GM12878 (cell line): ENCODE measurements at regions not wholly inside any gene's neighbourhood (a gene's known extent, or its start where the extent isn't known, plus 50 kb on each side); places are given as distances from the start of the nearest gene placed in this dataset.

ENCODE experiments used
- ATAC-seq: fragments of 200-7000 bp; cut with Tn5 transposase; 3 replicates; pipeline ENCODE4 v1.9.1; 2020; ENCODE audit warnings: mild to moderate bottlenecking, moderate library complexity
- BruUV-seq: library from RNA; stranded (reverse); fragments of 400-500 nt; replicated peaks from 2 replicates; lab custom pipeline; 2021; lab: Mats Ljungman, UMichigan
- CTCF ChIA-PET: fragments of 300-600 bp; sonication (Branson Sonifier 250); formaldehyde crosslinking; extraction: SDS; loops from one replicate; lab custom pipeline; 2021; ENCODE audit warnings: inconsistent platforms; lab: Yijun Ruan, JAX
- POLR2A ChIA-PET: fragments of 350-600 bp; formaldehyde crosslinking; extraction: SDS; loops from one replicate; lab custom pipeline; 2021; ENCODE audit warnings: inconsistent platforms; lab: Charles Lee
- RAD21 ChIA-PET: fragments of 300-600 bp; sonication (Branson Sonifier 250); formaldehyde crosslinking; loops from one replicate; lab custom pipeline; 2023; ENCODE audit warnings: antibody characterized with exemption; ENCODE audit not compliant: unreplicated experiment; lab: Charles Lee
- SMC1A ChIA-PET: fragments of 300-600 bp; sonication (Branson Sonifier 250); formaldehyde crosslinking; loops from one replicate; lab custom pipeline; 2023; ENCODE audit not compliant: unreplicated experiment, uncharacterized antibody; lab: Charles Lee
- DNase-seq: peaks from one replicate; pipeline ENCODE4 v3.0.0-alpha.2; 2011; ENCODE audit warnings: low read depth, low spot score
- FAIRE-seq: peaks from 3 replicates; lab custom pipeline; 2011; peaks lifted over from hg19 to GRCh38; lab: Jason Lieb, UNC
- H2AFZ ChIP-seq: 2 replicates; pipeline ENCODE4 v1.6.0; 2011; ENCODE audit warnings: low read depth, low read length, control low read depth; ENCODE audit not compliant: control insufficient read depth
- H3K27ac ChIP-seq: 2 replicates; pipeline ENCODE4 v1.5.1; 2011; ENCODE audit warnings: control low read depth; ENCODE audit not compliant: control insufficient read depth, insufficient read depth
- H3K27me3 ChIP-seq, 2 experiments: replicated peaks in 1 of 2; 2 replicates each; pipeline versions ENCODE4 v1.6.0 to v1.6.1; 2011; ENCODE audit warnings: low read length in 1 of 2; ENCODE audit not compliant: control insufficient read depth in 2 of 2, insufficient read depth in 2 of 2
- H3K36me3 ChIP-seq, 2 experiments: 2 replicates each; pipeline ENCODE4 v1.5.1; 2011; ENCODE audit warnings: low read length in 1 of 2; ENCODE audit not compliant: control insufficient read depth in 2 of 2, insufficient read depth in 2 of 2
- H3K4me1 ChIP-seq: 2 replicates; pipeline ENCODE4 v1.6.1; 2011; ENCODE audit warnings: mild to moderate bottlenecking, low read length, moderate library complexity, mixed read lengths; ENCODE audit not compliant: control insufficient read depth, insufficient read depth
- H3K4me2 ChIP-seq: 2 replicates; pipeline ENCODE4 v1.6.0; 2011; ENCODE audit warnings: control low read depth; ENCODE audit not compliant: control insufficient read depth, insufficient read depth
- H3K4me3 ChIP-seq: fragments of 200-600 bp; sonication (generic); 2 replicates; pipeline ENCODE4 v1.5.1; 2016
- H3K79me2 ChIP-seq: 2 replicates; pipeline ENCODE4 v1.6.0; 2011; ENCODE audit warnings: low read length; ENCODE audit not compliant: control insufficient read depth, insufficient read depth
- H3K9ac ChIP-seq: 2 replicates; pipeline ENCODE4 v1.8.0; 2011; ENCODE audit warnings: low read length, control low read depth, mixed read lengths; ENCODE audit not compliant: control insufficient read depth, insufficient read depth
- H3K9me3 ChIP-seq: replicated peaks from 3 replicates; pipeline ENCODE4 v1.5.1; 2011; ENCODE audit warnings: mild to moderate bottlenecking, low read length; ENCODE audit not compliant: control insufficient read depth, insufficient read depth
- H4K20me1 ChIP-seq: 2 replicates; pipeline ENCODE4 v1.6.0; 2011; ENCODE audit not compliant: control insufficient read depth, insufficient read depth
- CHD4 ChIP-seq: fragments of 200-600 bp; sonication (generic); IDR thresholded peaks from 2 replicates; pipeline ENCODE4 v1.6.1; 2016; ENCODE audit warnings: mild to moderate bottlenecking
- ESRRA ChIP-seq: IDR thresholded peaks from 2 replicates; pipeline ENCODE4 v1.6.1; 2012; ENCODE audit warnings: mild to moderate bottlenecking, low read length, improper control_type of control experiment
- MEF2B ChIP-seq: fragments of 450-650 bp; IDR thresholded peaks from 2 replicates; pipeline ENCODE4 v1.6.1; 2018; ENCODE audit warnings: mild to moderate bottlenecking, moderate library complexity; ENCODE audit not compliant: partially characterized antibody, poor library complexity, severe bottlenecking
- MXI1 ChIP-seq: fragments of 150-350 bp; IDR thresholded peaks from 2 replicates; pipeline ENCODE4 v1.6.1; 2011; ENCODE audit warnings: low read depth, mild to moderate bottlenecking, inconsistent platforms, low read length, improper control_type of control experiment
- PBX3 ChIP-seq: IDR thresholded peaks from 2 replicates; pipeline ENCODE4 v1.6.1; 2011; ENCODE audit warnings: mild to moderate bottlenecking, low read depth, low read length, moderate library complexity; ENCODE audit not compliant: insufficient replicate concordance
- SREBF1 ChIP-seq: IDR thresholded peaks from 2 replicates; pipeline ENCODE4 v1.6.1; 2012; ENCODE audit warnings: mild to moderate bottlenecking, low read length
- ZNF622 ChIP-seq: fragments of 450-650 bp; IDR thresholded peaks from 2 replicates; pipeline ENCODE4 v1.6.1; 2017; ENCODE audit warnings: mild to moderate bottlenecking, inconsistent platforms
- WGBS: methylation state at CpG from one replicate; pipeline ENCODE4 v1.1.6; 2016; ENCODE audit warnings: low lambda C conversion rate; ENCODE audit not compliant: insufficient replicate concordance, insufficient coverage; ENCODE audit errors: missing lambda C conversion rate; 5-methylcytosine and 5-hydroxymethylcytosine counted together
- in situ Hi-C: fragments of 300-500 bp; cut with MboI; formaldehyde crosslinking; loops from 9 replicates; pipeline ENCODE4 v1.14.3; 2018; ENCODE audit warnings: mixed read lengths
- intact Hi-C: fragments of 100-400 bp; cut with micrococcal nuclease; formaldehyde crosslinking; loops from one replicate; pipeline ENCODE4 v1.14.2; 2022; ENCODE audit not compliant: unreplicated experiment
- TF ChIP-seq, protein P1 (sequence below): fragments of 450-650 bp; IDR thresholded peaks from 2 replicates; pipeline ENCODE4 v1.6.1; 2018; ENCODE audit warnings: mild to moderate bottlenecking, low read depth, moderate library complexity; ENCODE audit not compliant: partially characterized antibody

DNA sequence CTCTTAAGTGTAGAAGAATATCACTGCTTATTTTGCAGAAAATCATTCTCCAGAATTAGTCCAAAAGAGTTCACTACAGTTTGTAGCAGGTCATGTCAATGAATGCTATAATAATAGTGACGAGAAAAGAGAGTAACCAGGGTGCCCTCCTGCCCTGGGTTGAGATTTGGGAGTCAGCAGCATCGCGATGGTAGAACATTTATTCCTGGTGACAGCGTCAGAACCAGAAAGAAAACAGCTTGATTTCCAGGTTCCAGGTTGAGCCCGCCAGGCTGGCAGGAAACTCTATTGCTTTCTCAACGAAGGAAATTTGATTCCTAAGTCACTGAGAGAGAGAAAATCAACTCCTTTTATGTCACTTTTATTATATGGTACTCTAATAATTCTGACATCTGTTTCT, 550.3 kb downstream of the QKI start (continued):
- TF ChIP-seq PBX3 (no peak), SREBF1 (no peak)

DNA sequence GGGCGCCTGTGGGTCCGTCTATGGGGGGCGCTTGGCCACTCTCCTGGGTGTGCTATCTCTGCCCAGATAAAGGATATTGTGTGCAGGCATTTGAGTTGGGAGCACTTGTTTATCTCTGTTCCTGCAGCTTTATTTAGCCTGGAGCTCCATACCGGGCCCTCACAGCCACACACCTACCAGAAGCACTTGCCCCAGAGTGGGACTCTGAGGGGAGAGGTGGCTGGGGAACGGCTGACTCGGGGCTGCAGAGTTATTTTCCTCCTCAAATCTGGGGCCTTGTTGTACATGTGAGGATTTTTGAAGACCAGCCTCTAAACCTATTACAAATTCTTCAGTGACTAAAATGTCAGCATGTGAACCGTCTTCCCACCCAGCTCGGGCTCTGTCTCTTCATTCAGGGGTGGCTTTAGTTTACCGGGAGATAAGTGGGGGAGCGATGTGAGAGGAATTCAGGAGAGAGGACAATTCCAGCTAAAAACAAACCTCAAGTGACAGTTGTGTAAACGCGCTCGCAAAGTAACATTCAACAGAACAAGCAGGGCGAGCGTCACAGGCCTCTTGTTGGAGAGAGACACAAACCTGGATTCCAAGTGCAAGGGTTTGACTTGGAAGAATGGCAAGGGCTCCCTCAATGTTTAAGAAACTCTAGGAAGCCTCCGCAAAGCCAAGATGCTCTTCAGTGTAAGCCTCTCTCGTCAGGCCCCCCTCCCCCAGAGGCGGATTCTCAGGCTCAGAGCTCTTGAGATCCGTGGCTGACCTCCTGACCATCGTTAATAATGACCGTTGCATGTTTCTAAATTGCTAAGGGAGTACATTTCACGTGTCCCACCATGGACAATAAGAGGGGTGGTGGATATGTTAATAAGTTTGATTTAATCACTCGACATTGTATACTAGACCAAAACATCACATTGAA, 548.9 kb downstream of the QKI start:
- POLR2A ChIA-PET, result no interaction called here
- SMC1A ChIA-PET, result no interaction called here
- no TSS peak for BruUV-seq

GRCh38 chr6:163962627-163963117, 548.2 kb downstream of the QKI start:
- ATAC-seq, result no peak
- no peaks in the 10 kb centered on the region for H4K20me1 ChIP-seq
- no peaks in the 10 kb centered on the region for H3K36me3 ChIP-seq
- in situ Hi-C loops (no loop called here), intact Hi-C loops (no loop called here)
- no peak overlapping the region for H2AFZ ChIP-seq
- POLR2A ChIA-PET, result no interaction called here
- H3K9me3 ChIP-seq, result no peaks in the 10 kb centered on the region
- no peaks in the 10 kb centered on the region for H3K27me3 ChIP-seq
- 78% methylated on average over 13 of the region's 13 CpGs for WGBS
- no peaks in the 10 kb centered on the region for H3K79me2 ChIP-seq
- no peaks in the 10 kb centered on the region for H3K4me1 ChIP-seq
- no peak overlapping the region for H3K4me2 ChIP-seq
- RAD21 ChIA-PET, result no interaction called here
- H3K27ac ChIP-seq, result no peak overlapping the region
- CTCF ChIA-PET, result no interaction called here
- BruUV-seq, result no TSS peak
- SMC1A ChIA-PET, result no interaction called here
- FAIRE-seq, result no peak
- no peak overlapping the region for H3K4me3 ChIP-seq
- no peak overlapping the region for H3K9ac ChIP-seq
- DNase-seq, result no peak
- TF ChIP-seq, protein P1, sequence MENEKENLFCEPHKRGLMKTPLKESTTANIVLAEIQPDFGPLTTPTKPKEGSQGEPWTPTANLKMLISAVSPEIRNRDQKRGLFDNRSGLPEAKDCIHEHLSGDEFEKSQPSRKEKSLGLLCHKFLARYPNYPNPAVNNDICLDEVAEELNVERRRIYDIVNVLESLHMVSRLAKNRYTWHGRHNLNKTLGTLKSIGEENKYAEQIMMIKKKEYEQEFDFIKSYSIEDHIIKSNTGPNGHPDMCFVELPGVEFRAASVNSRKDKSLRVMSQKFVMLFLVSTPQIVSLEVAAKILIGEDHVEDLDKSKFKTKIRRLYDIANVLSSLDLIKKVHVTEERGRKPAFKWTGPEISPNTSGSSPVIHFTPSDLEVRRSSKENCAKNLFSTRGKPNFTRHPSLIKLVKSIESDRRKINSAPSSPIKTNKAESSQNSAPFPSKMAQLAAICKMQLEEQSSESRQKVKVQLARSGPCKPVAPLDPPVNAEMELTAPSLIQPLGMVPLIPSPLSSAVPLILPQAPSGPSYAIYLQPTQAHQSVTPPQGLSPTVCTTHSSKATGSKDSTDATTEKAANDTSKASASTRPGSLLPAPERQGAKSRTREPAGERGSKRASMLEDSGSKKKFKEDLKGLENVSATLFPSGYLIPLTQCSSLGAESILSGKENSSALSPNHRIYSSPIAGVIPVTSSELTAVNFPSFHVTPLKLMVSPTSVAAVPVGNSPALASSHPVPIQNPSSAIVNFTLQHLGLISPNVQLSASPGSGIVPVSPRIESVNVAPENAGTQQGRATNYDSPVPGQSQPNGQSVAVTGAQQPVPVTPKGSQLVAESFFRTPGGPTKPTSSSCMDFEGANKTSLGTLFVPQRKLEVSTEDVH, result no peak
- no peak for TF ChIP-seq ZNF622
- no peak for TF ChIP-seq CHD4
- no peak for TF ChIP-seq MXI1
- no peak for TF ChIP-seq MEF2B

More for the DNA sequence above, 548.9 kb downstream of the QKI start:
- Histone ChIP-seq H3K27ac (no peak overlapping the region), H2AFZ (no peak overlapping the region), H3K4me1 (no peaks in the 10 kb centered on the region), H3K36me3 (no peaks in the 10 kb centered on the region), H3K9me3 (no peaks in the 10 kb centered on the region), H3K79me2 (no peaks in the 10 kb centered on the region), H3K27me3 (no peaks in the 10 kb centered on the region), H4K20me1 (no peaks in the 10 kb centered on the region), H3K4me2 (no peak overlapping the region), H3K9ac (no peak overlapping the region), H3K4me3 (no peak overlapping the region)
- intact Hi-C loops (no loop called here), in situ Hi-C loops (no loop called here)
- ChIA-PET RAD21 (no interaction called here), CTCF (no interaction called here)
- ATAC-seq, result no peak
- TF ChIP-seq ESRRA, result no peak
- DNase-seq, result no peak
- WGBS, result 54% methylated on average over 23 of the region's 23 CpGs
- no peak for FAIRE-seq
